ENCODE measurements at regions not wholly inside any gene's neighbourhood (a gene's known extent, or its start where the extent isn't known, plus 50 kb on each side); places are given as distances from the start of the nearest gene placed in this dataset.
A peak's percentile ranks its signal among the peaks of the same experiment; 100 is the strongest.

GRCh38 chr6:90778417-90779203, 191.7 kb upstream of the MAP3K7 start:
- TF ChIP-seq CTCF (IDR thresholded peaks at IDR 0.05; ENCODE audit: control extremely low read depth, extremely low read depth): no peak
- ATAC-seq (ENCODE audit: insufficient read depth, low FRiP score) (no peak), DNase-seq (peak in 1 of 3 donors; percentile 25)
- Histone ChIP-seq H3K27ac (ENCODE audit: low read depth in 1 of 2, low read length in 1 of 2) (no peak overlapping the region), H3K36me3 (ENCODE audit: control insufficient read depth in 4 of 4, insufficient read depth in 4 of 4, low read length in 4 of 4) (no peaks in the 10 kb centered on the region), H3K27me3 (ENCODE audit: control insufficient read depth in 3 of 3, insufficient read depth in 3 of 3, low read length in 2 of 3) (no peaks in the 10 kb centered on the region), H3K4me1 (ENCODE audit: control insufficient read depth in 5 of 5, insufficient read depth in 5 of 5, low read length in 5 of 5) (no peaks in the 10 kb centered on the region), H3K9ac (ENCODE audit: insufficient read depth in 1 of 2, low read length in 2 of 2) (no peak overlapping the region), H3K9me3 (ENCODE audit: control insufficient read depth in 4 of 4, insufficient read depth in 3 of 4, low read length in 3 of 4) (peaks cover 0 to 3% (median 0%) of the 10 kb centered on the region in 4 donors), H3K4me3 (no peak overlapping the region)
- 88 to 89% methylated on average over 5 of the region's 5 CpGs for WGBS, 2 donors

GRCh38 chr6:90770778-90771177, 183.9 kb upstream of the MAP3K7 start:
- Histone ChIP-seq H3K4me1 (ENCODE audit: control insufficient read depth in 5 of 5, insufficient read depth in 5 of 5, low read length in 5 of 5) (no peaks in the 10 kb centered on the region), H3K27ac (ENCODE audit: low read depth in 1 of 2, low read length in 1 of 2) (no peak overlapping the region), H3K9ac (ENCODE audit: insufficient read depth in 1 of 2, low read length in 2 of 2) (no peak overlapping the region), H3K27me3 (ENCODE audit: control insufficient read depth in 3 of 3, insufficient read depth in 3 of 3, low read length in 2 of 3) (no peaks in the 10 kb centered on the region), H3K9me3 (ENCODE audit: control insufficient read depth in 4 of 4, insufficient read depth in 3 of 4, low read length in 3 of 4) (no peaks in the 10 kb centered on the region), H3K4me3 (no peak overlapping the region), H3K36me3 (ENCODE audit: control insufficient read depth in 4 of 4, insufficient read depth in 4 of 4, low read length in 4 of 4) (no peaks in the 10 kb centered on the region)
- DNase-seq (no peak), ATAC-seq (ENCODE audit: insufficient read depth, low FRiP score) (no peak)
- TF ChIP-seq CTCF (IDR thresholded peaks at IDR 0.05; ENCODE audit: control extremely low read depth, extremely low read depth): no peak

GRCh38 chr6:90765895-90766294, 179.0 kb upstream of the MAP3K7 start:
- H3K4me1 ChIP-seq (ENCODE audit: control insufficient read depth in 5 of 5, insufficient read depth in 5 of 5, low read length in 5 of 5): no peaks in the 10 kb centered on the region
- no peak for TF ChIP-seq CTCF (IDR thresholded peaks at IDR 0.05; ENCODE audit: control extremely low read depth, extremely low read depth)
- no peaks in the 10 kb centered on the region for H3K27me3 ChIP-seq (ENCODE audit: control insufficient read depth in 3 of 3, insufficient read depth in 3 of 3, low read length in 2 of 3)
- H3K9me3 ChIP-seq (ENCODE audit: control insufficient read depth in 4 of 4, insufficient read depth in 3 of 4, low read length in 3 of 4): no peaks in the 10 kb centered on the region
- H3K27ac ChIP-seq (ENCODE audit: low read depth in 1 of 2, low read length in 1 of 2): no peak overlapping the region
- ATAC-seq (ENCODE audit: insufficient read depth, low FRiP score) (no peak), DNase-seq (no peak)
- H3K36me3 ChIP-seq (ENCODE audit: control insufficient read depth in 4 of 4, insufficient read depth in 4 of 4, low read length in 4 of 4): no peaks in the 10 kb centered on the region
- no peak overlapping the region for H3K9ac ChIP-seq (ENCODE audit: insufficient read depth in 1 of 2, low read length in 2 of 2)
- 89 to 94% methylated on average over 3 of the region's 3 CpGs for WGBS, 2 donors
- no peak overlapping the region for H3K4me3 ChIP-seq

- ATAC-seq (ENCODE audit: insufficient read depth, low FRiP score): no peak
- Histone ChIP-seq H3K36me3 (ENCODE audit: control insufficient read depth in 4 of 4, insufficient read depth in 4 of 4, low read length in 4 of 4) (no peaks in the 10 kb centered on the region), H3K4me1 (ENCODE audit: control insufficient read depth in 5 of 5, insufficient read depth in 5 of 5, low read length in 5 of 5) (no peaks in the 10 kb centered on the region), H3K4me3 (no peak overlapping the region), H3K9ac (ENCODE audit: insufficient read depth in 1 of 2, low read length in 2 of 2) (no peak overlapping the region), H3K9me3 (ENCODE audit: control insufficient read depth in 4 of 4, insufficient read depth in 3 of 4, low read length in 3 of 4) (no peaks in the 10 kb centered on the region), H3K27ac (ENCODE audit: low read depth in 1 of 2, low read length in 1 of 2) (no peak overlapping the region), H3K27me3 (ENCODE audit: control insufficient read depth in 3 of 3, insufficient read depth in 3 of 3, low read length in 2 of 3) (no peaks in the 10 kb centered on the region)
- no peak for DNase-seq
- WGBS, 2 donors: 66 to 85% methylated on average over 2 of the region's 2 CpGs
- no peak for TF ChIP-seq CTCF (IDR thresholded peaks at IDR 0.05; ENCODE audit: control extremely low read depth, extremely low read depth)
Measured at GRCh38 chr6:90765491-90765890, 178.6 kb upstream of the MAP3K7 start.

Data from lung (tissue), 11 donors.